HG03103 (cell line): ENCODE measurements at regions not wholly inside any gene's neighbourhood (a gene's known extent, or its start where the extent isn't known, plus 50 kb on each side); places are given as distances from the start of the nearest gene placed in this dataset.
"Not testable (repeated sequence)": the region's sequence is repeated elsewhere in the genome, so short reads cannot be mapped to it uniquely, and the experiment has no call there.

ENCODE experiments used
- ATAC-seq: cut with Tn5 transposase; IDR thresholded peaks from one replicate; pipeline ENCODE4 v1.9.1; 2021; ENCODE audit warnings: low read depth; ENCODE audit not compliant: unreplicated experiment

- no peak for ATAC-seq
These were observed 898.9 kb upstream of the EYS start for GRCh38 chr6:66605971-66606370.

DNA sequence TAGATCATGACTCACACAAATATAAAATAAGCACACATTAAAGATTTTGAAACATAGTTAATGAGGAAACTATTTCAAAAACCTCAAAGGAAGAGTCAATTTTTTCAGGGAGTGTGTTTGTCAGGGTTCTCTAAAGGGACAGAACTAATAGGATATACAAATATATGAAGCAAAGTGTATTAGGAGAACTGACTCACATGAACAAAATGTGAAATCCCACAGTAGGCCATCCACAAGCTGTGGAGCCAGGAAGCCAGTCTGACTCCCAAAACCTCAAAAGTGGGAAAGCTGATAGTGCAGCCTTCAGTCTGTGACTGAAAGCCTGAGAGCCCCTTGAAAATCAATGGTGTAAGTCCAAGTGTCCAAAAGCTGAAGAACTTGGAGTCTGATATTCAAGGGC lies 898.0 kb upstream of the EYS start:
- no peak for ATAC-seq

DNA sequence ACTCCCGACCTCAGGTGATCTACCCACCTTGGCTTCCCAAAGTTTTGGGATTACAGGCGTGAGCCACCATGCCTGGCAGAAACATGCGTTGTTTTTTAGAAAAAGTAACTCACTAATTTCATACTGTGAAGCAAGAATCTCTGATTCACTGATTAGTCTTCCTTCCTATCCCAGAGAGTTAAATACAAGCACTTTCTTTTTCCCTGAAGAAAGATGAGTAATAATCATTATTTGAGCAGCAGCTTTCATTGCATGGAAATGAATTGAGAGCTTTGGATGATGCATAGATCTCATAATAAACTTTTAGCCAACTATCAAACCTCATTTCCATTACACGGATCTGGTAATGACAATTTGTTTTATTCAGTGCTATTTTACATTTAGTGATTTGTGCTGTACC lies 892.5 kb upstream of the EYS start:
- no peak for ATAC-seq

DNA sequence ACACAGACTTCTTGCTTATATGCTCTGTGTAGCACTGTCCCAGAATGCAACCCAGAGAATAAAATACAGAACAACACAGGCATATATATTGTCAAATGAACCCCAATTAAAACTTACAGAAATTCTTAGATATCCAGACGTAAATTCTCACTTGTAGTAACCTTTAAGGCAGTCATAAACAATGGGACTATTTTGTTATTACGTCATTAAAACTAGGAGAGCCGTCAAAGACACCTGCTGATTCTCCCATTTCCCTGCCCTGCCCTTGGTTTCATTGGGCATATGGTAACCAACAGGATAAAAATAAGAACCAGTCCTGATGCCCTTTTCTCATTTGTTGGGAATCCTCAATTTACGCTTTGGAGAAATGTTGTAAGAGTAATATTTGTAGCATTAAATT lies 871.3 kb upstream of the EYS start:
- no peak for ATAC-seq

- no peak for ATAC-seq
These were observed 861.2 kb upstream of the EYS start for GRCh38 chr6:66568271-66568670.

DNA sequence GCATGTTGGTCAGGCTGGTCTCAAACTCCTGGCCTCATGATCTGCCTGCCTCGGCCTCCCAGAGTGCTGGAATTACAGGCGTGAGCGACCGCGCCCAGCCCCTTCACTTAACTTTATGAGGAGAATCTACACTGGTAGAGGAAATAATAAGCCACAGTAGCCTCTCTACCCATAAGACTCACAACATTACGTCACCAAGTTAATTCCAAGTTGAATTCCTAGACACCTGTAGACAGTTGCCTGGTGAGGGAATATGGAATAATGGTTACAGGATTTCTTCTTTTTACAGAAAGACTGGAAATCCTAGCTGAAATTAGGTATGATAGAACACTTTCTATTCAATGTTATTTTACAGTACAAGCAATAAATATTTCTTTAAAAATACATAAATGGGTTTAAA lies 854.5 kb upstream of the EYS start:
- ATAC-seq: no peak

DNA sequence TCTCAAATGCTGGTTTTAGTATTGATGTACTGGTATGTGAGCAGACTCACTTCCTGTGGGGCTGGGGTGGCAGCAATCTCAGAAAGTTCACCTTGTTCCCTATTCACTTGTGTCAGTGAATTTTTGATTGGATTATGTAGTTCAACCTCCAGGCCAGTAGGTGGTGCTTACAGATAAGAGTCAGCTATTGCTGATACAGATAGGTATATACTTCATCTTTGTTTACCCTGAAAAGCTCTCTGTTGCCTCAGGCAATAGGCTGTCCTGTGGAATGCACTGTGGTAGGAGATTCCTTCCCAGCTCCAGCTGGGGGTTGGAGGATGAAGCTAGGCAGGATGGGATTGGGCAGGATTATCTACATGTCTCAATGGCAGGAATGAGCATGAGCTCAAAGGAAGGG lies 851.2 kb upstream of the EYS start:
- no peak for ATAC-seq

DNA sequence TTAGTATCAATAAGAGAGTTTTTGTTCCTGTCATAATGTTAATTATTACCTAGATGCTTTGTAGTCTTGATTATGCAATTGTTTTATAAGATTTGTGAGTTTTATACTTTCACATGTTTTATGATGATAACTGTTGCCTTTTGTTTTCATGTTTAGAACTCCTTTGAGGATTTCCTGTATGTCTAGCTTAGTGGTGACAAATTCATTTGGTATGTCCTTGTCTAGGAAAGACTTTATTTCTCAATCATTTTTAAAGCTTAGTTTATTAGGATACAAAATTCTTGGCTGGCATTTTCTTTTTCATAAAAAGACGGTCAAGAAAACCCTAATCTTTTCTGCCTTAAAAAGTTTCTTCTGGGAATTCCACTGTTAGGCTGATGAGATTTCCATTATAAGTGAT lies 849.9 kb upstream of the EYS start:
- ATAC-seq: no peak

DNA sequence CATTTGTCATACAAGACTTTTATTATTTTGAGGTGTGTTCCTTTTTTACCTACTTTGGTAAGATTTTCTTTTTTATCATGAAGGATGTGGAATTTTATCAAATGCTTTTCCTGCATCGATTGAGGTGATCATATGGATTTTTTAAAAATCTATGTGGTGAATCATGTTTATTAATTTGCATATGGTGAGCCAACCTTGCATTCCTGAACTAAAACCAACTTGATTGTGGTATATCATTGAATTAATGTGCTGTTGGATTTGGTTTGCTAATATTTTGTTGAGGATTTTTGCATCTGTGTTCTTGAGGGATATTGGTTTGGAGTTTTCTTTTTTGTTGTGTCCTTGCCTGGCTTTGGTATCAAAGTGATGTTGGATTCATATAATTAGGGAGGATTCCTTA lies 848.1 kb upstream of the EYS start:
- ATAC-seq: no peak

- no peak for ATAC-seq
These were observed 846.4 kb upstream of the EYS start for GRCh38 chr6:66553441-66553840.

GRCh38 chr6:66538551-66539135 lies 831.6 kb upstream of the EYS start:
- no peak for ATAC-seq

DNA sequence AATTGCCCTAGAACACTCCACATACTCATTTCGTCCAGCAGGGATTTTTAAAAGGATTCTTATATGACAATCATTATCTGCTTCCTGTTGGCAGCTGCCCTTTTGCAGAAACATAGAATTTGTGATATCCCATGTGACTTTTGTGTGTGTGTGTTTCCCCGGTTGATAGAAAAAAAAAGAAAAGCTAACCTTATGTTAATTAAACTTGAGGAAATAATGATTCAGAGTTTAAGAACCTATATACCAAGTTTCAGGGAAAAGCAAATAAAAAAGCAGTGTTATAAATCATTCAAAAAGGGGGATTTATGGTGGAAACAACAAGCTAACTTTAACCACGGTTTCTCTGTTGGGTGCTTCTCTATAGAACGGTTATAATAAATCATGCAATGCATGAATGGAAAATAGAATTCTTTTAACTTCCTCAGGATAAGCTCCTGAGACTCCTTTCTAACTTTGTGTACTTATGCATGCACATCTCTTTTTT lies 826.9 kb upstream of the EYS start:
- no peak for ATAC-seq

DNA sequence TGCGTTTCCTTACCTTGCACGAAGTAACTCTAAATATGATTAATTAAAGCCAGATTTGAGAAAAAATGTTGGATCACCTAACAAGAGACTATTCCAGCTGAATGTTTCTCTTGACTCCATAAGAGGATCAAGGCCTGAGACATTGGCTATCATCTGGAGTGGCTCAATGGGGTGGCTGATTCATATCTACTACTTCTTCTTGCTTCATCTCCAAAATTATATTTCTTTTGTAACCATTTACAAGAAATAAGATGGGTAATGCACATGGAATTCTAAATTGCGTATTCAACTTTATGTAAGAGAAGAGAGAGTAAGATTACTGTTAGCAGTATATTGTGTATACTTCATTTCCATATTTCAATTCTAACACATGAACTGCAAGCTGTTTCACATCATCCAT lies 819.0 kb upstream of the EYS start:
- no peak for ATAC-seq

- no peak for ATAC-seq
These were observed 815.8 kb upstream of the EYS start for GRCh38 chr6:66522864-66523263.

- no peak for ATAC-seq
These were observed 809.4 kb upstream of the EYS start for GRCh38 chr6:66516377-66516776.

DNA sequence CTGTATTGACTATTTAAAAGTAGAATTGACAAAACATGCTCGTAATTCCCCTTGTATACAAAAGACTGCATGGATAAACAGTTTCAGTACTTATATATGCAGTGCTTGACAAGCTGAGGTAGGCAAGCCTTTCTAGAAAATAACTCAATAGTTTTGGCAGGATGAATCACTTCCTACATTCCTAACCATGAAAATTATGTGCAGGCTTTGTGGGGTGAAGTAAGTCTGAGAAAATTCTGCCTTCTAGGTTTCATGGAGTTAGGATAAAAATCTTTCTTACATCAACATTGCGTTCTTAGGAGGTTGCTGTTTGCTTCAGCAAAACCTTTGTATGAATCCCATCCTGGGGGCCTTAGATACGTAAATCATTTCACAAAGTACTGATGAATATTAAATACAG lies 801.4 kb upstream of the EYS start:
- no peak for ATAC-seq

- ATAC-seq: no peak
These were observed 792.8 kb upstream of the EYS start for GRCh38 chr6:66499851-66500250.

DNA sequence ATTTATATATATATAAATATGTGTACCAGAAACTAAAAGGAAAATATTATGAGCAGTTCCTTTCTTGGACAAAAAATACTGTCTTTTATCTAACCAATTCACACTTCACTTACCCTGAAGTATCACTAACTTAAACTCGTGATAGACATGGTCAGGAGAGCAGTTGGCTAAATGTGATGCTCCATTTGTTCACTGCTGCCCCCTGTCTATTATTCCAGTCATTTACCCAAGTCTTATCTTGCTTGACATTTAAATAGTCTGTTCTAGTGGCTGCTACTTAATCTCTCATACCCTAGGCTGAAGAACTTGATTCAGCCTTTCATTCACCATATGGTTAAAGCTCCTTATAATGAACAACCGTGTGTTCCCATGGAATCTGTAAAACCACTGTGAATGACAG lies 789.6 kb upstream of the EYS start:
- no peak for ATAC-seq

- not testable (repeated sequence) for ATAC-seq
These were observed 787.6 kb upstream of the EYS start for GRCh38 chr6:66494643-66495042.

DNA sequence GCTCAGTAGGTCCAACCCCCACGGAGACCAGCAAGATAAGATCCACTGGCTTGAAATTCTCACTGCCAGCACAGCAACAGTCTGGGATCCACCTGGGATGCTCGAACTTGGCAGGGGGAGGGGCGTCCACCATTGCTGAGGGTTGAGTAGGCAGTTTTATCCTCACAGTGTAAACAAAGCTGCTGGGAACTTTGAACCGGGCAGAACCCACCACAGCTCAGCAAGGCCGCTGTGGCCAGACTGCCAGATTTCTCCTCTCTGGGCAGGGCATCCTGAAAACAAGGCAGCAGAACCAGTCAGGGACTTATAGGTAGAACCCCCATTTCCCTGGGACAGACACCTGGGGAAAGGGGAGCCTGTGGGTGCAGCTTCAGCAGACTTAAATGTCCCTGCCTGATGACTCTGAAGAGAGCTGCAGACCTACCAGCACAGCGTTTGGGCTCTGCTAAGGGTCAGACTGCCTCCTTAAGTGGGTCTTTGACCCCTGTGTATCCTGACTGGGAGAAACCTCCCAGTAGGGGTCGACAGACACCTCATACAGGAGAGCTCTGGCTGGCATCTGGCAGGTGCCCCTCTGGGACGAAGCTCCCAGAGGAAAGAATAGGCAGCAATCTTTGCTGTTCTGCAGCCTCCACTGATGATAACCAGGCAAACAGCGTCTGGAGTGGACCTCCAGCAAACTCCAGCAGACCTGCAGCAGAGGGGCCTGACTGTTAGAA lies 782.4 kb upstream of the EYS start:
- no peak for ATAC-seq

GRCh38 chr6:66481216-66481615 lies 774.2 kb upstream of the EYS start:
- ATAC-seq: no peak

DNA sequence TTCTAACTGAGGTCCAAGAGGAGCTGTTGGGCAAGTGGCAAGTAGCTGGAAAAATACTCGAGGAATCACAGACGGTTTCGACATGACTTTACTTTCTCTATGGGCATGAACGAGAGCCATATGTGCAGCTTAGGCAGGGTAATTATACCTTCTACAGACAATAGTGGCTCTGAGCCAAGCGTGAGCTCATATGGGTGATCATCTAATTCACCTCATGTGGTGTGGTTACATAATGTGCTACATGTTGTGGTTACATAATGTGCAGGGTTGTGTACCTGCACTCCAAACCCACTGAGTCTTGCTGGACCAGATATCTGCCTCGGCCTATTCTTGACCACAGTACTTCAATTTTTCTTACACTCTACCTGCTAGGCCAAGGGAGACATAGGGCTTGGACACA lies 771.7 kb upstream of the EYS start:
- ATAC-seq: no peak

DNA sequence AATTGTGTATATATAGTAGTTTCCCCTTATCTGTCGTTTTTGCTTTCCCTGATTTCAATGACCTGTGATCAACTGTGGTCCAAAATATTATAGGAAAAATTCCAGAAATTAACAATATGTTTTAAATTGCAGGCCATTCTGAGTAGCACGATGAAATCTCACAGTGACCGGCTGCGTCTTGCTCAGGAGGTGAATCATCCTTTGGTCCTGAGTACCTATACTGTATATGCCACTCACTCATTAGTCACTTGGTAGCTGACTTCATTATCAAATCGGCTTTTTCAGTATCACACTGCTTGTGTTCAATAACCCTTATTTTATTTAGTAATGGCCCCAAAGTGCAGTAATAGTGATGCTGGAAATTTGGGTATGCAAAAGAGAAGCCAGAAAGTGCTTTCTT lies 728.3 kb upstream of the EYS start:
- ATAC-seq: no peak
